Mucosa of descending colon (tissue), 3 donors: ENCODE measurements at regions not wholly inside any gene's neighbourhood (a gene's known extent, or its start where the extent isn't known, plus 50 kb on each side); places are given as distances from the start of the nearest gene placed in this dataset.

Experiments used
- ATAC-seq: fragments of 200-7000 bp; cut with Tn5 transposase; one replicate; pipeline ENCODE4 v1.9.1; 2020; ENCODE audit warnings: mild to moderate bottlenecking, moderate library complexity
- DNase-seq, 3 donors: peaks; one replicate each; pipeline ENCODE4 v3.0.0-alpha.2; 2020
- H3K36me3 ChIP-seq: fragments of 200-600 bp; one replicate; pipeline ENCODE4 v1.8.0; 2021; ENCODE audit warnings: low read depth, mild to moderate bottlenecking
- H3K4me1 ChIP-seq: fragments of 200-600 bp; one replicate; pipeline ENCODE4 v1.8.0; 2021; ENCODE audit warnings: low read depth, mild to moderate bottlenecking
- H3K4me3 ChIP-seq: fragments of 200-600 bp; one replicate; pipeline ENCODE4 v1.8.0; 2021; ENCODE audit warnings: mild to moderate bottlenecking
- H3K9me3 ChIP-seq: fragments of 200-600 bp; one replicate; pipeline ENCODE4 v1.8.0; 2021; ENCODE audit warnings: mild to moderate bottlenecking
- intact Hi-C, 2 donors: fragments of 100-400 bp; cut with DNase I in 1 of 2; cut with micrococcal nuclease in 1 of 2; formaldehyde crosslinking; loops; one replicate each; pipeline versions ENCODE4 v1.11.0 to v1.11.1; 2022; cut with DNase I, micrococcal nuclease
- TF ChIP-seq, protein P1 (sequence below): fragments of 200-600 bp; IDR thresholded peaks from one replicate; pipeline ENCODE4 v1.8.0; 2022; ENCODE audit warnings: antibody characterized with exemption, mild to moderate bottlenecking
- donor health status: DM: no; HTN: no; CAD: no; lungs with moderate emphysema.
- donor health status: DM: no; HTN: no; CAD: no.
- donor health status: DM: no; HTN: yes; CAD: no.

DNA sequence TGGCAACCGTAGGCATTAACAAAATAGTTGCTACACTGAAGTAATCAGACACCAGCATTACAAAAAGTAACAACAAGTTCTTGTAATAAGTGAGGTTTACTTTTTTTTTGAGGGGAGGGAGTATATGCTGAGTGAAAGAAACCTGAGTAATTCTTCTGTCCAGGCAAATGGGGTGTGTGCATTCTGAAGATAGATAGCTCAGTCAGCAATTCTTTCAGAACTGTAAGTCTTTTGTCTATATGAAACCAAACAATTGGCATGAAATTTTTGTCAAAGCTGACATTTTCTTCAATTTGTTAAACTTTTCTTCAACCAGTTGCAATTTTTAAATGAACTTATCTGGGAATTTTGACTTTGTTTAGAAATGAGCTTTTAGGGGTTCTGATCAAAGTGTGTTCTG is 208.1 kb upstream of the THSD7B start:
- no peak overlapping the region for H3K4me3 ChIP-seq
- no peaks in the 10 kb centered on the region for H3K9me3 ChIP-seq
- H3K36me3 ChIP-seq: no peaks in the 10 kb centered on the region
- intact Hi-C loops: no loop called here
- DNase-seq: no peak
- TF ChIP-seq, protein P1, sequence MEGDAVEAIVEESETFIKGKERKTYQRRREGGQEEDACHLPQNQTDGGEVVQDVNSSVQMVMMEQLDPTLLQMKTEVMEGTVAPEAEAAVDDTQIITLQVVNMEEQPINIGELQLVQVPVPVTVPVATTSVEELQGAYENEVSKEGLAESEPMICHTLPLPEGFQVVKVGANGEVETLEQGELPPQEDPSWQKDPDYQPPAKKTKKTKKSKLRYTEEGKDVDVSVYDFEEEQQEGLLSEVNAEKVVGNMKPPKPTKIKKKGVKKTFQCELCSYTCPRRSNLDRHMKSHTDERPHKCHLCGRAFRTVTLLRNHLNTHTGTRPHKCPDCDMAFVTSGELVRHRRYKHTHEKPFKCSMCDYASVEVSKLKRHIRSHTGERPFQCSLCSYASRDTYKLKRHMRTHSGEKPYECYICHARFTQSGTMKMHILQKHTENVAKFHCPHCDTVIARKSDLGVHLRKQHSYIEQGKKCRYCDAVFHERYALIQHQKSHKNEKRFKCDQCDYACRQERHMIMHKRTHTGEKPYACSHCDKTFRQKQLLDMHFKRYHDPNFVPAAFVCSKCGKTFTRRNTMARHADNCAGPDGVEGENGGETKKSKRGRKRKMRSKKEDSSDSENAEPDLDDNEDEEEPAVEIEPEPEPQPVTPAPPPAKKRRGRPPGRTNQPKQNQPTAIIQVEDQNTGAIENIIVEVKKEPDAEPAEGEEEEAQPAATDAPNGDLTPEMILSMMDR: no peak
- H3K4me1 ChIP-seq: no peaks in the 10 kb centered on the region
- ATAC-seq: no peak

DNA sequence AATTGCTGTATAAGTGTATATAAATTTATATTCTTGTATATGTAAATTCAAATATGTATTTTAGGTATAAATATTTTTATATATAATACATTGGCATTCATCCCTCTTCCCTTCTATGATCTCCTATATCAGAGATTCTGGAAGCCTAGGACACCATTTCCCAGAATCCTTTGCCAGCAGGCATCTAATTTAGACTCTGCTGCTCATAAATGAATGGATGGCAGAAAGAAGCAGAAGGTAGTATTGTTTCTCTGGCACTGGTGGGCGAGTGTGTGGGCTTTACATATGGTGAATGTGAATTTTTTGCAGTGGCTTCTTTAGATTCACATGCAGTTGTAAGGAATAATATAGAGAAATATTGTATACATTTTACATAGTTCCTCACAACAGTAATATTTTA is 215.2 kb upstream of the THSD7B start:
- no peak for ATAC-seq
- intact Hi-C loops: no loop called here
- TF ChIP-seq, protein P1: no peak
- no peak overlapping the region for H3K4me3 ChIP-seq
- no peak for DNase-seq
- H3K4me1 ChIP-seq: no peaks in the 10 kb centered on the region
- H3K9me3 ChIP-seq: no peaks in the 10 kb centered on the region
- no peaks in the 10 kb centered on the region for H3K36me3 ChIP-seq

- Histone ChIP-seq H3K4me1 (no peaks in the 10 kb centered on the region), H3K36me3 (no peaks in the 10 kb centered on the region), H3K9me3 (no peaks in the 10 kb centered on the region), H3K4me3 (no peak overlapping the region)
- DNase-seq: no peak
- intact Hi-C loops: no loop called here
- no peak for ATAC-seq
- TF ChIP-seq, protein P1: no peak
These were observed 226.0 kb upstream of the THSD7B start for GRCh38 chr2:136539355-136539754.

GRCh38 chr2:136538489-136538888 is 226.9 kb upstream of the THSD7B start:
- intact Hi-C loops: no loop called here
- TF ChIP-seq, protein P1: no peak
- ATAC-seq: no peak

GRCh38 chr2:136534811-136535210 is 230.5 kb upstream of the THSD7B start:
- ATAC-seq: no peak
- no peaks in the 10 kb centered on the region for H3K36me3 ChIP-seq
- no peak for DNase-seq
- no peaks in the 10 kb centered on the region for H3K9me3 ChIP-seq
- no peak overlapping the region for H3K4me3 ChIP-seq
- H3K4me1 ChIP-seq: no peaks in the 10 kb centered on the region
- TF ChIP-seq, protein P1: no peak
- intact Hi-C loops: no loop called here

More at GRCh38 chr2:136538489-136538888, 226.9 kb upstream of the THSD7B start:
- no peak overlapping the region for H3K4me3 ChIP-seq
- H3K9me3 ChIP-seq: no peaks in the 10 kb centered on the region
- no peak for DNase-seq
- H3K4me1 ChIP-seq: no peaks in the 10 kb centered on the region
- no peaks in the 10 kb centered on the region for H3K36me3 ChIP-seq

GRCh38 chr2:136532171-136532570 is 233.2 kb upstream of the THSD7B start:
- Histone ChIP-seq H3K36me3 (no peaks in the 10 kb centered on the region), H3K4me3 (no peak overlapping the region), H3K4me1 (no peaks in the 10 kb centered on the region), H3K9me3 (no peaks in the 10 kb centered on the region)
- DNase-seq (no peak), ATAC-seq (no peak)
- TF ChIP-seq, protein P1: no peak
- intact Hi-C loops: no loop called here
